ENCODE measurements at regions not wholly inside any gene's neighbourhood (a gene's known extent, or its start where the extent isn't known, plus 50 kb on each side); places are given as distances from the start of the nearest gene placed in this dataset.

GRCh38 chr5:73295447-73295846 lies 122.5 kb downstream of the TMEM174 start:
- TF ChIP-seq EZH2phosphoT487 (IDR thresholded peaks at IDR 0.05; ENCODE audit: borderline replicate concordance, low read depth, low read length): no peak
- peak; percentile 55 for TF ChIP-seq CTCF (conservative IDR thresholded peaks at IDR 0.05; ENCODE audit: low read length)
